ENCODE measurements at regions not wholly inside any gene's neighbourhood (a gene's known extent, or its start where the extent isn't known, plus 50 kb on each side); places are given as distances from the start of the nearest gene placed in this dataset.

DNA sequence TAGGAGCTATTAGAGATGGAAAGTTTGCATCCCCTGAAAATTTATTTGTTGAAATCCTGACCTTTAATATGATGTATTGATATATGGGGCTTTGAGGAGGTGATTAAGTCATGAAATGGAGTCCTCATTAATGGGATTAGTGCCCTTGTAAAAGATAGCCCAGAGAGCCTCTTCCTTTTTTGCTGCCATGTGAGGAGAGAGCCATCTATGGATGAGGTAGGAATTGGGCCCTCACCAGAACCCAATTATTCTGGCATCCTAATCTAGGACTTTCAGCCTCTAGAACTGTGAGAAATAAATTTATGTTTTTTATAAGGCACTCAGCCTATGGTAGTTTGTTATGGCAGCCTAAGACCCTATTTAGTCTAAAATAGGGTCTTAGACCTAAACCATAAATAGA, 250.2 kb upstream of the SLITRK1 start:
- no peak for TF ChIP-seq GATA2 (IDR thresholded peaks at IDR 0.05; ENCODE audit: low read depth, low read length)
- TF ChIP-seq GATA3 (IDR thresholded peaks at IDR 0.05; ENCODE audit: low read depth, low read length) = no peak
